Stimulated activated CD4-positive, alpha-beta T cell treated with anti-CD3 and anti-CD28 coated beads, TNF-alpha, amount 100 ng/mL, for 48 hours (primary cell): ENCODE measurements at regions not wholly inside any gene's neighbourhood (a gene's known extent, or its start where the extent isn't known, plus 50 kb on each side); places are given as distances from the start of the nearest gene placed in this dataset.
"Not testable (repeated sequence)": the region's sequence is repeated elsewhere in the genome, so short reads cannot be mapped to it uniquely, and the experiment has no call there.

Experiments
- DNase-seq, 3 donors: peaks; one replicate each; pipeline ENCODE4 v3.0.0-alpha.2; 2020; ENCODE audit warnings: low read depth in 3 of 3

DNA sequence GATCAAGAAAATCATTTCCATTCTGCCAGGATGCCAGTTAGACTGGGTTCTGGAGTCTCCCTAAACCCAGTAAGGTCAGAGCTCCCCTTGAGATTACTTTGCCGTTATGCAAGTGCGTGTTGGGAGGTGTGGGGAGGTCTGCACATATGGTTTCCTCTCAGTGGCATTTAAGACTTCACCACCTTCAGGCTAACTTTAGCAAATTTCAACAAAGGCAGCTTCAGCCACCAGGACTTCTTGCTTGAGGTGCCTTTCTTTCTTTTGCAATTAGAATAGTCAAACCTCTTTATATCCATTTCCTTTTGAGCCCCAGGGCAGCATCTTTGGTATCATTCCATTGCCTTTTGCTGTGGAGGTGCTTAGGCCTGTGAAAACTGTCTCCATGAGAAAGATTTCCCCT is 117.2 kb upstream of the CCND2 start:
- no peak for DNase-seq

DNA sequence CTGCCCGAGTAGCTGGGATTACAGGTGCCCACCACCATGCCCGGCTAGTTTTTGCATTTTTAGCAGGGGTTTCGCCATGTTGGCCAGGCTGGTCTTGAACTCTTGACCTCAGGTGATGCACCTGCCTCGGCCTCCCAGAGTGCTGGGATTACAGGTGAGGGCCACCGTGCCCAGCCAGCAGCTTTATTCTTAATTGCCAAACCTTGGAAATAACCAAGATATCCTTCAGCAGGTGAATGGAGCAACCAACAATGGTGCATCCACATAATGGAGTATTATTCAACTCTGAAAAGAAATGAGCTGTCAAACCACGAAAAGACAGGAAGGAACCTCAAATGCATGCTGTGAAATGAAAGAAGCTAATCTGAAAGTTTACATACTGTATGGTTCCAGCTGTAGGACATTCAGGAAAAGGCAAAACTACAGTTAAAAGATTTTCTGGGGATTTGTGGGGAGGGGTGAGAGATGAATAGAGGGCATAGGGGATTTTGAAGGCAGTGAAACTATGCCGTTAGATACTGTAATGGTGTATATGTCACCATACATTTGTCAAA is 118.8 kb upstream of the CCND2 start:
- no peak for DNase-seq

DNA sequence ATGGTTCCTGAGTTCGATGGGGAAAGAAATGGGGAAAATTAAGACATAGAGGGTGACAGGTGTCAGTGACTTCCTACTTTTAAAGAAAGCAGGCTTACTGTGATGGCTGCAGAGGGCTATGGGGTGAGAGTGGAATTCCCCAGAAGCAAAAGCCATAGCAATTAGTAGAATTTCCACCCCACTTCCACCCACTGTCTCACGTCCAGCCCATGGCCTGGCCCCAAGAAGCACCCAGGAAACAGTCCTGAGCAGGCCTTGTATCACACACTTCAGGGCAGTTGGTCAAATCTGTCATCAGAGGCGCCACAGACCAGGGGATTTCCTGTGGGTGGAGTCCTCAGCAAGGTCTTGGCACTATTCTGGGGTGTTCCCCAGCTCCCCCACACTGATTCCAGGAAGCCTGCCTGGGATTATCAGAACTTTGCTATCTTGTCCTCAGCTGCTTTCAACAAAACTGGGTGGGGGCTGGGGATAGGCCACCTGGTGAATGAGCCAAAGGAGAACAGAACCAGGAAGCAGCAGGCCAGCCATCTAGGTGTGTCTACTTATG is 120.1 kb upstream of the CCND2 start:
- peak; percentile 48 to 59 (median 57) for DNase-seq

DNA sequence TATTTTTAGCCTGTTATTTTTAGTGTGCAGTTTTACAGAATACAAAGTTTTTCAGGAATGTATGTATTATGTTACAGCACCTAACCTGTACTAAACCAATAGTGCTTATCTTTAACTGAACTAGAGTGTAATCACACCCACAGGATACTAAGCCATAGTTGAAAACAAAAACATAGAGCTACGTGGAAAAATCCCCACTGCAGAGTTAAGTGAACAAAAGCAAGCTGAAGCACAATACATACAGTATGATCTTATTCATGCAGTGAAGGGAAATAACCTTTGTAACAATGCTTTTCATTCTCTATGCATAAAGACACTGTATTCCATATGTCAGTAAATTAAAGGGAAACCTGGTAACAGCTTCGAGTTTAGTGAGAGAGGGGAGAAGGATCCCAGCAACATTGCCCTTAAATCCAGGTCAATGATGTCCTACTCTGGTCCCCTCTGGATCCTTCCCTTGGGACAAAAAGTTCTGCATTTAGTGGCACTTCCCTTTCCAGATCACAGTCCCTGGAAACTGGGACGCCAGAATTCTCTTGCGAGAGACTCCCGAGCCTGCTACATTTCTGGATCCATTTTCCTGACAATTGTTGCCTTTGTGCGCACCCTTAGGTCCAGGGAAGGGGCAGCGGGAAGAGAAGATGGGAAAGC is 121.3 kb upstream of the CCND2 start:
- no peak for DNase-seq

DNA sequence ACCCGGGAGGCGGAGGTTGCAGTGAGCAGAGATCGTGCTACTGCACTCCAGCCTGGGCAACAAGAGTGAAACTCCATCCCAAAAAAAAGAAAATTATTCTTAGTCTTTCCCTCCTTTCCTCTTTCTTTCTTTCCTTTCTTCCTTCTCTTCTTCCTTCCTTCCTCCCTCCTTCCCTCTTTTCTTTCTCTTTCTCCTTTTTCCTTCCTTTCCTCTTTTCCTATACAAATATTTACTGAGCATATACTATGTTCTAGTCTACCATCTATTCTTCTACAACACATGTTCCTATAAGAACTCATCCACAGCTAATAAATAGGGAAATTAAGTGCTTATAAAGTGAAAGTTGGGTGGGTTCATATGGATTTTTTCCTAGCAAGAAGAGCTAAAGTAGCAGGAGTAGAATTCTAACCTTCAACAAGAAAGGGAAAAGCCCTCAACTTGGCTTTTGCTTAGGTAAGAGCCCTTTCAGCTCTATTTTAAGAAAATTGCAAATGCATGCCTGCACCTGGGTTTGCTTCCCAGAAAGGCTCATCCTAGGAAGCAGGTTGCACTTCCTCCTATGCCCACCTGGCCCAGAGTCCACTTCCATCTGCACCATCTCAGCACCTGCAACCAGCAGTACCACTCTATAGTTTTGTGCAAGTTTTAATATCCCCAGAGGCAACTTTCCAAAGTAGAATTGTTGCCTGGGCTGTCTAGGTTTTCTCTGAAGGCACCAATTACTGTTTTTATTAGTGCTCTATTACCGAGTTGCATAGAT is 122.0 kb upstream of the CCND2 start:
- no peak for DNase-seq

DNA sequence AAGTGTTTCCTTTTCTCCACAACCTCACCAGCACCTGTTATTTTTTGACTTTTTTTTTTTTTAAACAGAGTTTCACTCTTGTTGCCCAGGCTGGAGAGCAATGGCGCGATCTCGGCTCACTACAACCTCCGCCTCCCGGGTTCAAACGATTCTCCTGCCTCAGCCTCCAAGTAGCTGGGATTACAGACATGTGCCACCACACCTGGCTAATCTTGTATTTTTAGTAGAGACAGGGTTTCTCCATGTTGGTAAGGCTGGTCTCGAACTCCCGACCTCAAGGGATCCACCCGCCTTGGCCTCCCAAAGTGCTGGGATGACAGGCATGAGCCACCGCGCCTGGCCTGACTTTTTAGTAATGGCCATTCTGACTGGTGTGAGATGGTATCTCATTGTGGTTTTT is 123.2 kb upstream of the CCND2 start:
- DNase-seq = not testable (repeated sequence)

DNA sequence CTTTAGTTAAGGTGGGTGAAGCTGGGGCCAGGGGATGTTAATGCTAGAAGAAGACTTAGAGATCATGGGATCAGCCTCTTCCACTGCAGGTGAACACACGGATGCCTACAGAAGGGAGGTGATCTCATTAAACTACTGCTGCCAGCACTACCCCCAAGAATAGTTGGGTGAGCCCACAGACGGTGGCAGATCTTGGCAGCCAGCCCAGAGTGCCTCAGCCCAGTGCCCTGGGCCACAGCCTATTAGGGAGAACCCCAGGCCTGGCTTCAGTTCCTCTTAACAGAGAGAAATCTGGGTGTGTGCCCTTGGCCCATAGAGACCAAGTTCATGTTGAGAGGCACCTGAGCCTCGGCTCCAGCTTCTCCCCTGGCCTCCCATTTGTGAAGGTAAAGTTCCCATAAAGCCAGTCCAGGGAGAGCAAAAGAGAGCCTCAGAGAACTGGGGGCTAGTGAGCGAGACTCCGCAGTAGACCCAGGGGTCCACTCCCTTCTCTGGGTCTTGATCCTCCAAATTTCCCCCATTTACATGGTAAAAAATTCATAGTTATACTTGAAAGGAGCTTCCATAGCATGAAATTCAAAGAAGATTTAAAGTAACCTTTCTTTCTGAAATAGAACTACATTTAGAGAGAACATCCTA is 125.0 kb upstream of the CCND2 start:
- DNase-seq = no peak

DNA sequence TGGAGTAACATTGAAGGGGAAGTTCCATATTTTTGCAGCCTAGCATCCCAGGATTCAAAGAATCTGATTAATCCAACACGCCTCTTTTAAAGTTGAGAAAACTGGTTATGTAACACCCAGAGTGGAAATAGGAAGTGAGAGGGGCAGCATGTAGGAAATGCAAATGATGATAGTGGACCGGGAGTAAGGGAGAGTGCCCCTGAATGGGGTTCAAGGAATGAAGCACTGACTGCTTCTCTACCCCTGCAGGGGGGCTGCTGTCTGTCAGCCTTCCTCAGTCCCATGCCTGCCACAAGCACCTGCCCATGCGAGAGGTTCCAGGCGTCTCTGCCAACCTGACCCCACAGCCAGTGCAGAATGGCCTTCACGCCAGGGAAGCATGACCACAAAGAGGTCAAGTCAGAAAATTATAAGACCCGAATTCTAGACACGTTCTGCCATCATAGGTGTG is 126.5 kb upstream of the CCND2 start:
- DNase-seq = no peak

DNA sequence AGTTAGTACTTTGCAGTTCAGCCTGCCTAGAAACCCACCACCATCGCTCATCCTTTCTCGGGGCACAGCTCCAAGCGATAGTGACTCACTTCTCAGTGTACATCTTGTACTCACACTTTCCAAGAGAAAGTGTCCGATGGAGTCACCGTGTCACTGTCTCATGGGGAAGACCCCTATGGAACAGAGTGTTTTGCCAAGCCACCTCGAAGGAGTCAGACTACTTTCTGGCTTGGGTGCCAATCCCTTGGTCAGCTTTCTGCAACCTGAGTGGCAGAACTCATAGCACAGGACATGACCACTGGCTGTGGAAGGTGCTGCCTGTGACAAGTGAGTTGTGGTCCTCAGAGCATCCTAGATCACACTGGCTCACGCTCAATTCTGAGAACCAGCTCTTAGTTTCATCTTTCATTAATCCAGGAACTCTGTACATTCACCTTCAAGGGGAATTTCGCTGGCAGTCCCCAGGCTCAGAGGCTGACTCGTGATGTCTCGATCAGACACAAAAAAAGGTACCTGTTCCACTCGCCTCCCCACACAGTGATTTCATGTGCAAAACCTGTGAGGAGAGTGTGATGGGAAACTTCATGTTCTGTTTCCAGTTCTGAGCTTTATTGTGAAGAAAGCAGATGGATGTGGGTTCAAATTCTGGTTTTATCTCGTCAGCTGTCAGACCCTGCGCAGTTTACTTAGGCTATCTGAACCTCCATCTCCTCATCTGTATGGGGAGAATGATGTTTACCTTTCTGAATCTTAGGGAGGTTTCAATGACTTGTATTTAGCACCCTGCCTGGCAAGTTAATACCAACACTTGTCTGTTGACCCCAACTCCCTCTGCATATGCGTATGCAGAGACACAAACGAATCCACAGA is 127.3 kb upstream of the CCND2 start:
- peak; percentile 50 to 72 (median 59) for DNase-seq

DNA sequence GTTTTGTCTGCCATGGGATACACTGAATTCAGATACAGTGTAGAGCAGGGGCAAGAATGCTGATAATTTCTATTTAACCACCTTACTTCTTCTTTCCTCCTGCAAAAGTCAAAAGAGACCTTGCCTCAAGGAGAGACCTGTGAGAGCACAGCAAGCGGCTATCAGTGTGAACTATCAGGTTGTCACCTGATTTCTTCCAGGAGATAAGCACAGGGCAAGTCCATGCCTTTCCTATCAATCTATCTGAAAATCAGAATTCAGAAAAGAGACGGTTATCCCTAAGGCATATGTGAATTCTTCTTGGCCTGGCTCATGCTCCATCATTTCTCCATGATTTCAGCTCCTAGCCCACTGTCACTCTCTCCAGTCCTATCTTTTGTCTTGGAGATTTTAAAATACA is 128.9 kb upstream of the CCND2 start:
- DNase-seq = no peak

DNA sequence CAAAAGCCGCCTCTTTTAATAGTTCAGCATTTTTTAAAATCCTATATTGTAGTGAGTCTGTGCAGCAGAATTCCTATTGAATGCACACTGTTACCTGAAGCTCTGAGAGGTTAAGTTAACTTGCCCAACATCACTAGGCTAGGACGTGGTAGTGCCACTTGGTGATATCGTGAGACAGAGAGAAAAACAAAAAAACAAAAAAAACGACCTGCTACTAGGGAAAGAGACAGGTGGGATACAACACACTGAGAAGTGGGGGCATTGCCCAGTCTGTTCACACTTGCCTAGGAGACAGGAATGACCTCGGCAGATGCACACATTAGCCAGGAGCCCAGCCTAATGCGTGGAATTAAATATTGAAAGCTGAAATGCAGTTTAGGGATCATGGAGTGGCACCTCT is 129.7 kb upstream of the CCND2 start:
- DNase-seq = no peak

DNA sequence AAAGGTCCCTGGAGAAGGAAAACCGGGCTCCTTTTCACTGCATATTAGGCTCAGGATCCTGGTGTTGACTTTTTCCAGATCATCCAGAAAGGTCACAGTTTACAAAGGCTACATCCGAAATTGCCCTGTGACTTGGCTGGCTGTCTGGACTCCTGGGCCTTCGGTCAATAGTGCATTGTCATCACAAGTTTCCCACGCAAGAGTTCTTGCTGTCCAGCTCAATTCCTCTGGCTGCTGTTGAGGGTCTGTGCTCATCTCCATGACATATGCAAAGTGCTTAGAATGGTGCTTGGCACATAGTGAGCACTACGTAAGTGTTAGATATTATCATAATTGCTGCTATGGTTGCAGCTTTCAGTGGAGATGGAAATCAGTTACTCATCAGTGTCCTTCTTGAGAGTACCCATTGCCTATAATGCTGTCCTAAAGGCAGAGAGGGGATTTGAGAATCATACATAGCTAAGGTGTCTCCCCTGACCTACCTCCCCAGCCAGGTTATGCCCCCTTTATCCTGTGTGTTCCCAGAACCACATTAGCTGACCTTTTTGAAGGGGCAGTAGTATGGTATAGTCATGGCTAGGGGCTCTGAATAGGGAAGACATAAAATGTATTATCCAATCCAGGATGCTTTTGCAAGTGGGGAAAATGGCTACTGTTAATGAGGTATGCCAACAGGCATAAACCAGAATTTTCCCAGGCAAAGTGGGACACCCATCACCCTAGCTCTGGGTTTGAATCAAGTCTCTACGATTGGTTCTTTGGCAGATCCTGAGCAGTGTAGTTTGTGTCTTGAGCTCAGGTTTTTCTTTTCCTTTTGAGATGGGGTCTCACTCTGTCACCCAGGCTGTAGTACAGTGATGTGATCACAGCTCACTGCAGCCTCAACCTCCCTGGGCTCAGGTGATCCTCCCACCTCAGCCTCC is 132.0 kb upstream of the CCND2 start:
- no peak for DNase-seq

DNA sequence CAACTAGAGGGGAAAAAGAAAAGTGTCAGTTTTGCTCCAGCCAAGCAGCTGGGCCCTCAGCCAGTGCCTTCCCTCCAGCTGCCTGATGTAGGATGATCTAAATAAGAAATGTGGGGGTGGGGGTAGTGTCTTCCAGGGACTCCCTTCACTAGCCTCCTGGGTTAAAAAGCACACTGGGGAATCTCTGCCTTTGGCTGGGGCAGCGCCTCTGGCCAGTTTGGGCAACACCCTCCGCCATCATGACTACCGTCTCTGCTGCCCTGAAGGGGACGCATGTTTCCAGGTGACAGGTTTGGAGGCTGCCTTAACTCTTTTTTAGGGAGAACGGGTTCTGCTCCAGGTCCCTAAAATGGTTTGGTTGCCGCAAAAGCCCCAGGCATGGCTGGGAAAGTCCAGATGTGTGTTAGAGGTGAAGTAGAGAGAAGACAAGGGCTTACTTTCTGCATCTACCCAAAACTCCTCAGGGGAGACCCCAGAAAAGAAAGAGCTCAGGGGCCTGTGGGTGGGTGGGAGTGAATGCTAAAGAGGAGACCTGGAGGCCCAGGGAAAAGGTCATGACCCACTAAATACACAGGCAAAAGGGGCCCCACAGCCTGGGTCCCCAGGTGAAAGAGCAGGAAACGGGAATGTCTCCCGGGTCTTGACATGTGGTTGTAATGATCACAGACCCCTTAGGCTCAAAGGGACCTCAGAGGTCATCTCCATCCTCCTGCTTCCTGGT is 132.8 kb upstream of the CCND2 start:
- no peak for DNase-seq

DNA sequence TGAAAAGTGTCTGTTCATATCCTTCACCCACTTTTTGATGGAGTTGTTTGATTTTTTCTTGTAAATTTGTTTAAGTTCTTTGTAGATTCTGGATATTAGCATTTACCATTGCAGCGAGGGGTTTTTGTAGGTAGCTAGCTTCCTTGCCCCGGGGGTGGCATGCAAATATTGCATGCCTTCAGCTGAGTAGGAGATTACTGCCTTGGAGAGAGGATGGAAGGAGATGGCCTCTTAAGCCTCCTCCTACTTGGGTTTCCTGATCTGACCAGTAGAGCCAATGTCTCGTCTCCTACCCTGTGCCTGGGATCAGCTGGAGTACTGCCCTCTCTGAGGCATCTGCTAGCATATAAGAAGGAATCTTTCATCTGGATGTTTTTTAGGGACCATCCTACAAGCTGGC is 134.4 kb upstream of the CCND2 start:
- DNase-seq = no peak

DNA sequence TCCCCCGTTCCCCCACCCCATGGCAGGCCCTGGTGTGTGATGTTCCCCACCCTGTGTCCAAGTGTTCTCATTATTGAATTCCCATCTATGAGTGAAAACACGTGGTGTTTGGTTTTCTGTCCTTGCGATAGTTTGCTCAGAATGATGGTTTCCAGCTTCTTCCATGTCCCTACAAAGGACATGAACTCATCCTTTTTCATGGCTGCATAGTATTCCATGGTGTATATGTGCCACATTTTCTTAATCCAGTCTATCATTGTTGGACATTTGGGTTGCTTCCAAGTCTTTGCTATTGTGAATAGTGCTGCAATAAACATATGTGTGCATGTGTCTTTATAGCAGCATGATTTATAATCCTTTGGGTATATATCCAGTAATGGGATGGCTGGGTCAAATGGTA is 135.0 kb upstream of the CCND2 start:
- not testable (repeated sequence) for DNase-seq

DNA sequence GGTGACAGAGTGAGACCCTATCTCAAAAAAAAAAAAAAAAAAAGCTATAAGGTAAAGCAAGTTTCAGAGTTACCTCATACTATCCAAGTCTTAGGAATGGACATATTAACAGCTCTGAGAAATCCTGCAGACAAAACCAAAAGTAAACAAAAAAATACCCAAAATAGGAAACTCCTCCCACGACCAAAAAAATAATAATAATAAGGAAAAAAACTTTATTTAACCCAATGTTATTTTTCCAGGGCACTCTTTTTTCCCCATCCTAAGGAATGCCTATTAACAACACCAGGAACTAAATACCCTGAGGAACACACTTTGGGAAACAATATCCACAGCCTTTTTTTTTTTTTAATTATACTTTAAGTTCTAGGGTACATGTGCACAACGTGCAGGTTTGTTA is 135.5 kb upstream of the CCND2 start:
- no peak for DNase-seq

DNA sequence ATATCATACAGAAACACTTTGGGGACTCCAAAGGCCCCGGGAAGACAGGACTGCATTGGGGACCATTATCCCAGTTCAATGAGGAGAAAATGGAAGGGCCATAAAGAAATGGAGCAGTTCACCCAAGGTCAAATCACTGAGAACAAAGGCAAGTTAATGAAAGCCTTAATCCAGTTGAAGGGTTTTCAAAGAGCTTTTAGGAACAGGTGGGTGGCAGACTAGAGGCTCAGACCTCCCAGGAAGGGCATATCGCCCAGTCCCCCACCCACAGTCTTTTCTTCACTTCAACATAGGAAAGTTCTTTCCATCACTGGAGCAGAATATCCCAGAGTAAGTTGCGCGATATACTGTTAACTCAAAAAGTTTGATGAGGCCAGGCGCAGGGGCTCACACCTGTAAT is 136.1 kb upstream of the CCND2 start:
- DNase-seq = no peak

DNA sequence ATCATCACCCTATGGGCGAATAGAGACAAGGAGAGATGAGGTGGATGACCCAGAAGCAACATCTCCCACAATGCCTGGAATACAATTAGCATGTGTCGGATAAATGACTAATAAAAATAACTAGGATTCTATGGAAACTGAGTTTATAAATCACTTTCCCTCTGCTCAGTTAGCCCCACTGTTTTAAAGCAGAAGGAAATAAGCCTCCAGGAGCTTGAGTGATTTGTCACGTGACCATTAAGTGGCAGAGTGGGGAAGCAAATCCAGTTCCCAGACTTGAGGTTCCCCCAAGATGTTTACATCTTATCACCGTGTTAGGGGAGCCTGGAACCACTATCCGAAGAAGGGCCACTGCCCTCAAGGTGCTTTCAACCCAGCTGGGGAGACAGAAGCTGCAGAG is 136.5 kb upstream of the CCND2 start:
- DNase-seq = no peak

DNA sequence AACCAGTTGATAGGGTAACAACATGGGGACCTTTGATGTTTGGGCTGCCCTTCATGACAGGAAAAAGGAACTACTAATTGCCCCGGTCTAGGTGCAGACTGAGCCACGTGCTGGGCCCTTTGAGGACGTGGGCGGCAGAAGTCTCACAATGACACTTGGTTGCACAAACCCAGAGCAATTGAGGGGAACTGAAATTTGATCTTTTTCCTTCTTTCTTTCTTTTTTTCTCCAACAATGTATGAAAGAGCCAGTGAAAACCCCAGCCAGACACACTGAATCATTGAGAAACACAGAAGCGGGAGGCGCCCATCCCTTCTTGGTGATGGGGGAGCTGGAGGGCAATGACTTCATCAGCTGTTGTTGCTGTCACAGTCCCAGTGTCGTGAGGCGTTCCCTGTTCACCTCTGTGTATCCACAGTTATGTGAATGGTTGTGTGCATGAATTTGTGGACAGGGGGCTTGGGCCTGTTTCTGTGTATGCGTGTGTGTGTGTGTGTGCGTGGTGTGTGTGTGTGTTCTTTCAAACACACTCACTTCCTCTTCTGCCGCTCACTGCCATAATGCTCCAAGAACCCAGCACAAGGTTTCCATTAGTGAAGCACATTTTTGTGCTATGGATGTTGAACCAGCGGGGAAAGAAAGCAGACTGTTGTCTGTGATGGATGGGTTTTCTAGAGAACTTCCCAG is 137.5 kb upstream of the CCND2 start:
- DNase-seq = peak; percentile 61 to 77 (median 68)
